ENCODE measurements at regions not wholly inside any gene's neighbourhood (a gene's known extent, or its start where the extent isn't known, plus 50 kb on each side); places are given as distances from the start of the nearest gene placed in this dataset.

GRCh38 chr10:22765660-22766547, 51.5 kb upstream of the PIP4K2A start:
- DNase-seq = no peak

GRCh38 chr10:22764639-22765038, 50.3 kb upstream of the PIP4K2A start:
- DNase-seq = no peak
